ENCODE measurements at regions not wholly inside any gene's neighbourhood (a gene's known extent, or its start where the extent isn't known, plus 50 kb on each side); places are given as distances from the start of the nearest gene placed in this dataset.

DNA sequence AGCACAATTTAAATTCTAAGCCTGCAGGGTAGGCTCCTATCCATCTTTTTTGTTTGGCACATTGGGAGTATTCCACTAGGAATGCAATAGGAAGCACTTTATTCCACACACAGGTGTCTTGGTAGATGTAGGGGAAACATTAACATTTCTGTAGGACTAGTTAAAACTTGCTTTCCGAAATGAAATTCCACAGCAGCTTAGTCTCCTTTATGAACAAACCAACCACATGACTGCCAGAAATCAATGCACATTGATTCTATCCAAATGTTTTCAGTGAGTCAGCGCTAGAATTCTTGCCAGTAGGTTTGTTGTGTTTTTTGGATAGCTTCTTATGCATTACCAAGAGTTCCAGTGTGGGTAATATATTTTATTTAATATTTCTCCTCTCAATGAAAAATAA is 207.9 kb upstream of the CSNK1A1L start:
- ATAC-seq = no peak
- intact Hi-C loops (cut with DNase I, micrococcal nuclease) = no loop called here
- peaks cover 4% of the 10 kb centered on the region for H3K9me3 Mint-ChIP-seq (ENCODE audit: low read depth)

DNA sequence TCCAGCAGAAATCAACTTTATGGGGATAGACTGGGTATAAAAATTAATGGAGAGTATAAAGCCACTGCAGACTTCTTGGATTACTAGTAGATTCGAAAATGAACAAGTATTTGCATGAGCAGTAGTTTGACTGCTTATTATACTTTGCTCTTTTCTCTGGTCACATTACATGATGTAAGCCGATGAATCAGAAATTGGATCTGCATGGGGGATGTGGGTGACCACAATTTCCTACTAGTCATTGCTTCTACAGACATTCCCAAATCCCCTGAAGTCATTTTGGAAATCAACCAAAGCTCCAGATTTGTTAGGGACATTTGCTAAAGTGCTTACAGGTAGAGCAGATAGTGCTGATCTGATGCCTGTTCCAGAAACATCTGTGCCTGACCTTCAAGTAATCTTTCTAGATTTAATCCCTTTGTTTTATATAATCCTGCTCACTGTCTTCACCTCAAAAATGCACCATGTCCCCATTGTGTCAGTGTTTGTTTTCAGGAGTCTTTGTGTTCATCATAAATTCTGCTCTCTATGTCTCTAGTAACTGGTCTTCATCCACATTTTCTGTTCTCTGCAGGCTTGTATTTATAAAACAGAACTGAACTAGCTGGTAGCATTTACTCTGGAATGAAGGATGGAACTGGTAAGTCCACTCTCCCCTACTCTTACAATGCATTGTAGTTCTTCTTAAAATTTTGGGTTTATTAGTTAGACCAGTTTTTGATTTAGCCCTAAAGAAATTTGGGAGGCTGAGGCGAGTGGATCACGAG is 201.5 kb upstream of the CSNK1A1L start:
- POLR2A ChIA-PET = no interaction called here
- Mint-ChIP-seq H3K9me3 (ENCODE audit: low read depth) (no peaks in the 10 kb centered on the region), H3K4me3 (no peak overlapping the region), H3K4me1 (no peaks in the 10 kb centered on the region), H3K27me3 (no peaks in the 10 kb centered on the region), H3K36me3 (ENCODE audit: low read depth) (no peaks in the 10 kb centered on the region), H3K27ac (no peak overlapping the region)
- DNase-seq = no peak
- intact Hi-C loops (cut with DNase I, micrococcal nuclease) = no loop called here
- CTCF ChIA-PET = no interaction called here
- no peak for ATAC-seq

More for the DNA sequence above, 207.9 kb upstream of the CSNK1A1L start:
- Mint-ChIP-seq H3K4me3 (no peak overlapping the region), H3K27ac (no peak overlapping the region), H3K36me3 (ENCODE audit: low read depth) (no peaks in the 10 kb centered on the region), H3K4me1 (no peaks in the 10 kb centered on the region), H3K27me3 (no peaks in the 10 kb centered on the region)
- CTCF ChIA-PET = no interaction called here
- POLR2A ChIA-PET = no interaction called here
- no peak for DNase-seq

DNA sequence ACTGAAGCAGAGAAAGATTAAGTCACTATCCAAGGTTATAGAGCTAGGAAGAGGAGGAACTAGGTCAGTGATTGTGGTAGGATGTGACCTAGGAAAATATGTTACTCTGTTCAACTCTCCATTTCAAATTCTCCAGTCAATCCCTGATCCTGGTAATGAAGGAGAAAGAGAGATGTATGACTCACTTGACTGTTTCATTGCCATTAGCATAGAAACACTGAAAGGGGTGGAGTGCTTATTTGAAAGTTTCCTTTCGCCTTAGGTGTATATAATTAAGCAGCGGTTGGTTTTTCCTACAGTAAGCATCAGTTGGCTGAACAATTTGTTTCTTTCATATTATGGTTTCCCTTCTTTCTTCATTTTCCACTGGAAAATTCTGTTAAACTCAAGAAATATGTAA is 198.1 kb upstream of the CSNK1A1L start:
- Mint-ChIP-seq H3K4me3 (no peak overlapping the region), H3K27ac (no peak overlapping the region), H3K27me3 (no peaks in the 10 kb centered on the region), H3K4me1 (no peaks in the 10 kb centered on the region), H3K36me3 (ENCODE audit: low read depth) (no peaks in the 10 kb centered on the region), H3K9me3 (ENCODE audit: low read depth) (no peaks in the 10 kb centered on the region)
- ATAC-seq = no peak
- ChIA-PET CTCF (no interaction called here), POLR2A (no interaction called here)
- no peak for DNase-seq
- intact Hi-C loops (cut with DNase I, micrococcal nuclease) = no loop called here

GRCh38 chr13:37302686-37303085 is 197.2 kb upstream of the CSNK1A1L start:
- intact Hi-C loops (cut with DNase I, micrococcal nuclease) = no loop called here
- CTCF ChIA-PET = no interaction called here

GRCh38 chr13:37295573-37295972 is 190.1 kb upstream of the CSNK1A1L start:
- Mint-ChIP-seq H3K27me3 (peaks cover 1% of the 10 kb centered on the region), H3K4me3 (no peak overlapping the region), H3K36me3 (ENCODE audit: low read depth) (no peaks in the 10 kb centered on the region), H3K4me1 (no peaks in the 10 kb centered on the region), H3K9me3 (ENCODE audit: low read depth) (no peaks in the 10 kb centered on the region), H3K27ac (no peak overlapping the region)
- CTCF ChIA-PET = no interaction called here
- intact Hi-C loops (cut with DNase I, micrococcal nuclease) = no loop called here
- DNase-seq (no peak), ATAC-seq (no peak)
- POLR2A ChIA-PET = no interaction called here

More at GRCh38 chr13:37302686-37303085, 197.2 kb upstream of the CSNK1A1L start:
- ATAC-seq (no peak), DNase-seq (no peak)
- H3K4me3 Mint-ChIP-seq = no peak overlapping the region
- no peaks in the 10 kb centered on the region for H3K27me3 Mint-ChIP-seq
- no peaks in the 10 kb centered on the region for H3K9me3 Mint-ChIP-seq (ENCODE audit: low read depth)
- no peak overlapping the region for H3K27ac Mint-ChIP-seq
- no peaks in the 10 kb centered on the region for H3K4me1 Mint-ChIP-seq
- POLR2A ChIA-PET = no interaction called here
- H3K36me3 Mint-ChIP-seq (ENCODE audit: low read depth) = no peaks in the 10 kb centered on the region

DNA sequence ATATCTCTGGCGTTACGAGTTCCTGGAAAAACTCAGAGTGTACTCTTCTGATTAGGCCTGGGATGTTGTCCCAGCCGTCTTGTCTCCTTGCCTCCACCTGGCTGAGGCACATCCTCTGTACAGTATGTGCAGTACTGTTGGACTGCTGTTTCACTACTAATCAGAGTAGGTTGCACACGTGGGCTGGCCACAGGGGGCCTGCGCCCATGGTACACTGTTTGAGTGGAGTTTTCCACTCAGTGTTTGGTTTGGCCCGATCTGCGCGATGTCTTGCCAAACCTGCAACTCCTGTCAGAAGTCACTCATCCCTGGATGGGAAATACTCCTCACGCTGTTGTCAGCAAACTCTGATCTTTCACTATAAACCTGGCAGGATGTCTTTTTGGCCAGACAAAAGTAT is 189.6 kb upstream of the CSNK1A1L start:
- no peaks in the 10 kb centered on the region for H3K9me3 Mint-ChIP-seq (ENCODE audit: low read depth)
- ATAC-seq = no peak
- CTCF ChIA-PET = no interaction called here
- POLR2A ChIA-PET = no interaction called here
- no peak overlapping the region for H3K27ac Mint-ChIP-seq
- H3K27me3 Mint-ChIP-seq = peaks cover 1% of the 10 kb centered on the region
- H3K4me3 Mint-ChIP-seq = no peak overlapping the region
- H3K36me3 Mint-ChIP-seq (ENCODE audit: low read depth) = no peaks in the 10 kb centered on the region
- intact Hi-C loops (cut with DNase I, micrococcal nuclease) = no loop called here
- no peaks in the 10 kb centered on the region for H3K4me1 Mint-ChIP-seq
- no peak for DNase-seq

DNA sequence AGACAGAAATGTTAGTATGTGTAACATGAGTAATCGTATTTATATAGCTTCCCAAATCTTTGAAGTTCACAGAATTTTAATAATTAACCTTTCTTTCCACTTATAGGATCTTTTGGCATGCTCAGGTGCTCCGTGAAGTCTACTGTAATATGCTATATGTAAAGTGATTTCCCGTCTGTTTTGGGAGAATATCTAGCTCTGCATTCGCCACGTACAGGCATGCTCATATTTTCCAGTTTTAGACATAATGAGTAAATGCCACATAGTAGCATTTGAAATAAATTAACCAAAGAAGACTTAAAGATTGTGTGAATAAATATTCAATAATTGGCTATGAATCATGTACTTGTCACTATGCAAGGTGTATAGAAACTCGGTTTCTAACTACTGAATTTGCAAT is 189.0 kb upstream of the CSNK1A1L start:
- no peaks in the 10 kb centered on the region for H3K36me3 Mint-ChIP-seq (ENCODE audit: low read depth)
- no peaks in the 10 kb centered on the region for H3K4me1 Mint-ChIP-seq
- H3K27me3 Mint-ChIP-seq = peaks cover 1% of the 10 kb centered on the region
- CTCF ChIA-PET = no interaction called here
- H3K27ac Mint-ChIP-seq = no peak overlapping the region
- no peak overlapping the region for H3K4me3 Mint-ChIP-seq
- intact Hi-C loops (cut with DNase I, micrococcal nuclease) = no loop called here
- ATAC-seq (no peak), DNase-seq (no peak)
- H3K9me3 Mint-ChIP-seq (ENCODE audit: low read depth) = no peaks in the 10 kb centered on the region
- POLR2A ChIA-PET = no interaction called here

DNA sequence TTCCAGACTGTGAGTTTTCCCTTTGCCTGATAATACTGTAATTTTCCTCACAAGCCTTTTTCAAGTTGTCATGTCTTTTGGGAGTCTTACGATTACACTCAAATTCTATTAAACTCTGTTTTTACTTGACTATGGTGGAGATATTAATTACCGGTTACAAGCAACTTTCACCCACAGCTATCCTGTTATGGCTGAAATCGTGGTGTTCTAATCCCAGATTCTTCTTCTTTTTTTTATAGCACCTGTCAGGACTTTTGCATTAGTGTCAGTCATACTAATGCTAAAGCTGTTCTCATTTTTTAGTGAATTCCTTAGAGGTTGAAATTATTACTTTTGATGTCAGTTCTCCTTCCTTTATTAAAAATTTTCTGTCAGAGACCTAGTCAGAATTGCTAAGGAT is 187.8 kb upstream of the CSNK1A1L start:
- DNase-seq (no peak), ATAC-seq (no peak)
- CTCF ChIA-PET = no interaction called here
- no peaks in the 10 kb centered on the region for H3K9me3 Mint-ChIP-seq (ENCODE audit: low read depth)
- peaks cover 1% of the 10 kb centered on the region for H3K27me3 Mint-ChIP-seq
- POLR2A ChIA-PET = no interaction called here
- no peaks in the 10 kb centered on the region for H3K36me3 Mint-ChIP-seq (ENCODE audit: low read depth)
- intact Hi-C loops (cut with DNase I, micrococcal nuclease) = no loop called here
- H3K27ac Mint-ChIP-seq = no peak overlapping the region
- no peak overlapping the region for H3K4me3 Mint-ChIP-seq
- H3K4me1 Mint-ChIP-seq = no peaks in the 10 kb centered on the region

GRCh38 chr13:37290716-37291505 is 185.4 kb upstream of the CSNK1A1L start:
- DNase-seq = no peak
- ChIA-PET CTCF (no interaction called here), POLR2A (no interaction called here)
- H3K36me3 Mint-ChIP-seq (ENCODE audit: low read depth) = no peaks in the 10 kb centered on the region
- no peak overlapping the region for H3K27ac Mint-ChIP-seq
- intact Hi-C loops (cut with DNase I, micrococcal nuclease) = no loop called here
- H3K4me1 Mint-ChIP-seq = no peaks in the 10 kb centered on the region
- H3K9me3 Mint-ChIP-seq (ENCODE audit: low read depth) = peaks cover 3% of the 10 kb centered on the region
- ATAC-seq = no peak
- H3K27me3 Mint-ChIP-seq = peaks cover 1% of the 10 kb centered on the region
- no peak overlapping the region for H3K4me3 Mint-ChIP-seq

GRCh38 chr13:37289212-37289935 is 183.9 kb upstream of the CSNK1A1L start:
- ChIA-PET CTCF (interaction anchor here (1.1 kb wide), 1 partner anchor 80 kb away, joined by 6 read pairs; no protein-coding TSS in a partner anchor), POLR2A (no interaction called here)
- Mint-ChIP-seq H3K27ac (no peak overlapping the region), H3K36me3 (ENCODE audit: low read depth) (no peaks in the 10 kb centered on the region), H3K9me3 (ENCODE audit: low read depth) (peaks cover 3% of the 10 kb centered on the region), H3K4me3 (no peak overlapping the region), H3K27me3 (peaks cover 1% of the 10 kb centered on the region), H3K4me1 (no peaks in the 10 kb centered on the region)
- DNase-seq (no peak), ATAC-seq (no peak)
- intact Hi-C loops (cut with DNase I, micrococcal nuclease) = no loop called here

DNA sequence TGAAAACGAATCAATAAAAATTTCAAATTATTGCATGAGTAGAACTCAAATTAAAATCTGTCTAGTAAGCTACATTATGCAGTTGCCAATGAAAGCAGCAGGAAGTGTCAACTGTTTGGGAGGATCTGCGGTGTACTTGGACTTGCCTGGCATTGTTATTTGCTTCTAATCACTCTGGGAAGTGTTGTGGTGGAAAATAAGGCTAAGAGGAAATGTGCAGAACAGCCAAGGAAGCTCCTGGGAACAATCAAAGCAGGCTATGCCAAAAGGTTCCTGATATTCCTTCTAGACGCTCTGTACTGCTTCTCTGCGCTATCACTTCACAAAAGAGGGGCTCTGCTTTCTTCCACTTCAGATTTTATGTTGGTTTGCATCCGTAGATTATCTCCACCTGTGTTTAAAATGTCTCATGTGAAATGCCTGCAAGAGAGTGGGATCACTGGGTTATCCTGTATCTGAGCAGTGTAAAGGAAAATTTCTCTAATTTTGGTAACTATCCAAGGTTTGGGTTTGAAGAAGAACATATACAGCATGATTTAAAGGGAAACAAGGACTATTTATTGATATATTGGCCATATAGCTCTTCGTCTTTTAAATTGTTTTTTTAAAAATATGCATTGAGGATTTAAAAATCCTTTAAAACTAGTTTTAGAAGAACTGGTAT is 182.7 kb upstream of the CSNK1A1L start:
- no peak overlapping the region for H3K27ac Mint-ChIP-seq
- DNase-seq (no peak), ATAC-seq (no peak)
- peaks cover 3% of the 10 kb centered on the region for H3K9me3 Mint-ChIP-seq (ENCODE audit: low read depth)
- no peak overlapping the region for H3K4me3 Mint-ChIP-seq
- H3K4me1 Mint-ChIP-seq = no peaks in the 10 kb centered on the region
- H3K27me3 Mint-ChIP-seq = peaks cover 1% of the 10 kb centered on the region
- H3K36me3 Mint-ChIP-seq (ENCODE audit: low read depth) = no peaks in the 10 kb centered on the region
- CTCF ChIA-PET = interaction anchor here (1.1 kb wide), 1 partner anchor 82 kb away, joined by 6 read pairs; no protein-coding TSS in a partner anchor
- POLR2A ChIA-PET = no interaction called here
- intact Hi-C loops (cut with DNase I, micrococcal nuclease) = no loop called here
